Kidney glomerular epithelial cell (primary cell): ENCODE measurements at regions not wholly inside any gene's neighbourhood (a gene's known extent, or its start where the extent isn't known, plus 50 kb on each side); places are given as distances from the start of the nearest gene placed in this dataset.

Source experiments
- DNase-seq: peaks from one replicate; lab custom pipeline; 2025; lab: John Stamatoyannopoulos, UW

DNA sequence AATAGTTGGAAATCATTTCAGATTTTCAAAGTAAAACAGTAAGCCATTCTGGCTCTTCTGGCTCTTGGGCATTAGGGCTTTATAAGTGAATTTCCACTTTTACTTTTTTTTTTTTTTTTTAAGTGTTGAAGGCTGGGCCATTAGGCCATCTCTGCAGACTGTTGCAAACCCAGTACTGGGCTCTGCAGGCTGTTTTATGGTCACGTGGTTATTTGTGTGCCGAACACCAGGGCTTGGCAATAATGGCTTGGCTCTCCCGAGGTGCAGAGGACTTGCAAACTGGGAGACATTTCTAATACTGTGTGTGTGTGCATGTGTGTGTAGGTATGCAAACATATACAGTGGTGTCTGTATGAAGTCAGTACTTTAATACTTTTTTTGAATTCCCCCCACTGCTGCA lies 194.9 kb upstream of the CDH5 start:
- DNase-seq = no peak

DNA sequence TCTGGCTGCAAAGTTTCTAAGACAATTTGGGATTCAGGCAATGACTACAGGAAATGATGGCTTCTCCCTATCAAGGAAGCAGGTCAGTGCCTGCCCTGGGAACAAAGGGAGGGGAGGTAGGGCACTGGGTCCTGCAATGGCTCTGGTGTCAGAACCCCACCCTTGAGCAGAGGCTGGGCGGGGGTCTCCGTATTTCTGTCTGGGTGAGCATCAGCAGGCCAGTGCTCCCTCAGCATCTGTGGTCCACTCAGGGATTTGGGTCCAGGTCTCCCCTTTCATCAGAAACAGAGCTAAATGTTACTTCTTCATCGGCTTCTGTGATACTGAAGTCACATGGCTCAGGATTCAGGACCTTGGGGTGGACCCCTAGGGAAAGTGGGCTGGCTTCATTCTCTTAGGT lies 195.5 kb upstream of the CDH5 start:
- DNase-seq = no peak

DNA sequence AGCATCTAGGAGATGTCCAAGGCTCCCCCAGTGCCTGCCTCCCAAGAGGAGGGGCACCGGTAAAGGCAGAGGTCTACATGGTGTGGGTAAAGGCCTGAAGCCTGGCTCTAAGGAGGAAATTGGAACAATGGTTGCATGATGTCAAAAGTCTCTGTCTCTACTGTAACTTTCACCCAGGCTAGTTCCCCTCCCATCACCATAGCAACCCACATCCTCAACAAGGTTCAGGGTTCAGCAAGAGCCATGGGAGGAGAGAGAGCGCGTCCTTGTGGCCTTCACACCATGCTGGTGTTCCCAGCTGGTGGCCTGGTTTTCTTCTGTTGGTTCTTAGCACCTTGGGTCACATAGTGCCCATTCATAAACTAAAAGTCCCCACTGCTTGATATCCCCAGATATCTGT lies 196.7 kb upstream of the CDH5 start:
- no peak for DNase-seq

DNA sequence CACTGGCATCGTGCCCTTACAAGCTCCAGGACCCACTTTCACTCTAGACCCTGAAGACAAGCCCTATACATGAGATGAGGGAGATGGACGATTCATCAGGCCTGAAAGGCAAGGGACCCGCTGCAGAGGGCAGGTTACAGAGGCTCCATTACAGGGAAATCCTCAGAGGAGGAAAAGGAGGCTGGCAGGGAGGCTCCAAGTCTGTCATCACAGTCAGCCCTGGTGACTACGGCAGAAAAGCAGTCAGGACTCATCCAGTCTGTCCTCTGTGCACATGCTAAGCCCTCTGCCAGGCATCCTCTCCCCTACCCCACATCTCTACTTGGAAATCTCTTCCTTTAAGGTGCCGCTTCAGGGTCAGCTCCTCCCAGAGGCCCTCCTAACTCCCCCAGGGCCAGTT lies 197.7 kb upstream of the CDH5 start:
- no peak for DNase-seq

DNA sequence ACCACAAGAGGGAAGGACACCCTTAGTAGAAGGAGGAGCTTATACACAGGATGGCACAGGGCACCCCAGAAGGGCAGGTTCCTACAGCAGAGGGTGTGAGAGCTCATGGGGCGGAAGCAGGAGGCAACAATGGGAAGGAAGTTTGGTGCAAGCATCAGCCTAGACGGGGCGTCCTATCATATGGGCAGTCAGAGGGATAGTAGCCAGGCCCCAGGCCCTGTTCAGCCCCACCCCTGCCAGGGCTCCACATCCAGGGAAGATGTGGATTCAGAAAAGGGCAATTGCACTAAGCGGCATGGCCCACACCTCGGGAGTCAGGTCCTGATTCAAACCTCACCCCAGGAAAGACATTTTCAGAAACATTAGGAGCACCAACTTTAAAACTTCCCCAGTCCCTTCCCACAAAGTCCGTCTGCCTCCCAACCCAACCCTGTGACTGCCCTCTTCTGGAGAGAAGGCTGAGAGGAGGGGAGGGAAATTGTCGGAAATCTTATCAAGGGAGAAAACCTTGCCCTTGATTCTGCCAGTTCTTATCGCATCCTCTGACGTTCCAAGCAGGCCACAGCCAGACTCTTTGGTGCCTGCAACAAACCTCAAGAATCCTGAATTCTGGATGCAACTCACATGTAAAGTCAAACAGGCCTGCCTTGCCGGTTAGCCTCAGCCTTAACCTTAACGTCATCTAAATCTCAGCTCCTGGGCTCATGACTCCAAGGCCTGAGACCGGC lies 198.8 kb upstream of the CDH5 start:
- DNase-seq = no peak

DNA sequence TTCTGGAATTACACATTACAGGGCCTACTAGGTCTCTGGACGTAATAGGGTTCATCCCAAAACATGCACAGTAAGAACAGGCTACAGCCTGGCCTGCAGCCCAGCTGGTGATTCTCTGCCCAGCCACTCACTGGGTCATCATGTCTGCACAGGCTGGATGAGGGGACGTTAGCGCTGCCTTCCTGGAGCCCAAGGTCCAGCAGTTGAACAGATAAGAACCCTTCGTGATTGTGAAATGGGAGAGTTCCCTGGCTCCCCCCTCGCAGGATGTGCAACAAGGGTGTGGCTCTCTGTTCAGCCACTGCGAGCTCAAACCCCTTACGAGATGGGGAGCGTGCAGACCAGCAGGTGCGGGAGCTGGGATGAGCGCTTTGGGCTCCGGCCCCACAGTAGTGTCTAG lies 200.0 kb upstream of the CDH5 start:
- DNase-seq = no peak

DNA sequence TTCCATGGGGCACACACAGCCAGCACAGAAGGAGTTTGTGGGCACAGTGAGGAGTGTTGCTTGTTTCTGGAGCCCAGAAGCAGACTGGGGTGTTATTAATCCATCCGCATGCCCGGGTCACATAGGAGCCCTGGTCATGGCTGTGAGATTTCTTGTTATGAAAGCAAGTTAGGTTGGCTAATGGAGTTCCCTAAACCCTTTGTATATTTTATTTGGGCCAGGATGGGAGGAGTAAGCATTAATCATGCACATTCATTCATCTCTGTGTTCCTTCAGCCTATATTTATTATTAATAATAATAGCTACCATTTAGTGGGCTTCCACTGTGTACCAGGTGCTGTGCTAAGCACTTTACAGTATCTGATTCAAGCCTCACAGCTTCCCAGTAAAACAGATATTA lies 200.6 kb upstream of the CDH5 start:
- no peak for DNase-seq

DNA sequence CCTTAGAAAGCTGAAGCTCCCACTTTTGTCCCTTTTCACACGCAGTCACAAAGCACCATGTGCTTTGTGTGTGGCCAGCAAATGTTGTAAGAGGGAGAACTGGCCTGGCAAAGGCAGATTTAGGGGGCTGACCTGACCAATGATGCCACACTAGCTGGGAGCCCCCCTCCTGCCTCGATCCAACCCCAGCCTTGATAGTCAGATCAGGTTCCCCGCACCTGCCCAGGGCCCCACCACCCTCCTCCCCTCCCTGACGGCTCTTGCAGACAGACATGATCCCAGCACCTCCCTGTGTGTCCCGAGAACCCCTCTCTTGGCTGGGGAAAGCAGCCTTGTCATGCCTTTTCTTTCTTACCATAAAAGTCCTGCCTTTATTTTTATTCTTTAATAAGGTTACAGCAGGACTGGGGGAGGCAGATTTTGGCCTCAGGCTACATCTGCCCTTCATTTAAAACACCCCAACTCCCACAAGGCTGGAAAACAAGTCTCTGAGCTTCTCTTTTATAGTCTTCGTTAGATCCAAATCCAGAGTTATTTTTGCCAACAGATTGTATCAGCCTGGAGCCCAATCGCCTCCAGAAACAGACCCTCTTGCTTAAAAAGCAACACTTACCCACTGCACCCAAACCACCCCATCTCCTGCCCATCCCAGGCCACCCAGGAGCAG lies 201.8 kb upstream of the CDH5 start:
- DNase-seq = no peak

DNA sequence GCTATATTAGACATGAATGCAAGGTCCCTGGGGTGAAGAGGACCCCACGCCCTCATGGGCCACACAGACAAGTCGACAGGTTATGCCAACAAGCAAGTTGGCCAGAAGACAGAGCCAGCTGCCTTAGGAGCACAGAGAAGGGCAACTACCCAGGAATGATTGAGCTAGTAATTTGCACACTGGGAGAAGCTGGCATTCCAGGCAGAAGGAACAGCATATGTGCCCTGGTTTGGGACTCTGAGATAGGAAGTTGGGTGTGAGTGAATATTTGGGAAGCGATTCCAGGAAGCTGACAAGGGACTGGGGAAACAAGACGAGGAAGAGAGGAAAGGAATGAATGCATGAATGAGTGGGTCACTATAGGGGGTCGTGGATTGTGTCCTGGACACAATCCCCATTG lies 203.7 kb upstream of the CDH5 start:
- DNase-seq = no peak

DNA sequence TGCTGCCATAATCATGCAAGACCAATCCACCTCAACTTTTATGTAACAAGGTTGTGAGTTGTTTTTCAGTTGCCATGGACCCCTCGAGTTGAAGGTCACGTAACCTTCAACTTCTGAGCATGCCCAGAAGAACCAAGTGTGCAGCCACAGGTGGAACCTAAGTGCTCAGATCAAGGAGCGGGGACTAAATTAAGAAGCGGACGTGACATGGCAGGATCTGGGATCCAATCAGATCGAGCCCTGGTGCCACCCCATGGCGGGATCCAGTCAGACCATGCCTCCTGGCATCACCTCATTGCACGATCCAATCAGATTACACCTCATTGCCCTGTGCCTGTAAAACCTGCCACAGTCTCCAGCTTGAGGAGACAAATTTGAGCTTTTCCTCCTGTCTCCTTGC lies 204.5 kb upstream of the CDH5 start:
- no peak for DNase-seq

DNA sequence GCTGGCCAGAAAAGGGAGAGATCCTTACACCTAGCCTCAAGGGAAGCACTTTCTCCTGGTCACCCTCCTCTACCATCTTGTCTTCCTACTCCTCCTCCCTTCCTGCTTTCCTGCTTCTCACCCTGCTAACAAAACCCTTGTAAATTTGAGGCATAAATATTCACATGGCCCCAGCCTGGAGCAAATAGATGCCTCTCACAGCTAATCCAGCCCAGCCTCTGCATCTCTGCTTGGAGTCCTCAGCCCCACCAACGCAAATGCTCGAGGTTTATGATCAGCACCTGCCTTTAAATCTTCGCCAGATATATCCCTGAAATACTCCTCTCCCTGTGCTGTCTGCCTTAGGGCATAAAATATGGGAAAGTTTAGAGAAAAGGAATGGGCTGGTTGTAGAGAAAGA lies 205.2 kb upstream of the CDH5 start:
- DNase-seq = no peak

DNA sequence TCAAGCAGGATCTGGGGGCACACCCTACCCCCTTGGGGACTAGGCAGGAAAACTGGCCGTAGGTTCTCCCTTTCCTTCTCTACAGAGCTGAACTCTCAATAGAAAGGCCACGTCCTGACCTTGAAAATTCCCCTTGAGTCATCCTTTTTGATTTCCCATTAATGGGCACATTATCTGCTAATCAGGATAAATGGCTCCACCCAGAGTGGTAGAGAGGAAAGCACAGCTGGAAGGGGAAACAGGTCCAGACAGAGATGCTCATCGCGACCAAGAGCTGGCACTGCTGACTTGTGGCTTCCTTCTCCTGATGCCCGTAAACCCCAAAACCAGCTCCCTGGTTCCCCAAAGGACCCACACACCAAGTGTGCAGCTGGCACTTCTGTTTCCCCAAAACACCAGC lies 206.5 kb upstream of the CDH5 start:
- DNase-seq = no peak

DNA sequence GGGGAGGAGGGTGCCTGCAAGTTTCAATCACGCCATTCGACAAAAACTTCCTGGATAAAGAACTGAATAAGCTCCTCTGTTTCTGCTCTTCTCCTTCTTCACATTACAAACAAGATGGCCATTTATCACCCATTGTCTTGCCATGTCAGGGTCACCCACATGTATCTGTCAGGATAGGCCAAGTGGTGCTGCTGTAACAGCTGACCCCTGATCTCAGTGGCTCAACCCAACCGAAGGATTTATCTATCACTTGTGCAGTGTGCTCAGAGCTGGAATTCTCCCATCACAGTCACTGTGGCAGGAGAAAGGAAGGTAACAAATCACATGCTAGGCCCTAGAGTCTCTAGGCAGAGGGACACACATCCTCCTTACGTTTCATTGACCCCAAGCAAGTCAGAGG lies 210.0 kb upstream of the CDH5 start:
- DNase-seq = no peak

DNA sequence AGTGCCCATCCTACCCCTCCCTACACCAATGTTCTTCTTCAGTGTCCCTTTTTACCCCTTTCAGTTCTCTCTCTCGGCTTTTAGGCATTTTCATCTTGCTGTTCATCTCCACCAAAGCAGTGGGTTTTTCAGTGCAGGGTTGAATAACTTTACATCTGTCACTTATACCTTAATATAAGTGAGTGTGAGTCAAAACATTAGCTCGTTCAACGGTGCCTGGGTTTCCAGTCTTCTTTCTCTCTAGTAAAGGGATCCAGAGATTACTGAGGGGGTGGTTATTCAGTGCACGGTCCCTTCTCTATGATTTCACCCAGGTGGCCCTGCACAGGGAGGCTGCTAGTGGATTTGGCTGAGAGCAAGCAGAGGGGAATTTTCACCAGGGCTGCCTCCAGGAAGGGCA lies 210.6 kb upstream of the CDH5 start:
- DNase-seq = no peak

DNA sequence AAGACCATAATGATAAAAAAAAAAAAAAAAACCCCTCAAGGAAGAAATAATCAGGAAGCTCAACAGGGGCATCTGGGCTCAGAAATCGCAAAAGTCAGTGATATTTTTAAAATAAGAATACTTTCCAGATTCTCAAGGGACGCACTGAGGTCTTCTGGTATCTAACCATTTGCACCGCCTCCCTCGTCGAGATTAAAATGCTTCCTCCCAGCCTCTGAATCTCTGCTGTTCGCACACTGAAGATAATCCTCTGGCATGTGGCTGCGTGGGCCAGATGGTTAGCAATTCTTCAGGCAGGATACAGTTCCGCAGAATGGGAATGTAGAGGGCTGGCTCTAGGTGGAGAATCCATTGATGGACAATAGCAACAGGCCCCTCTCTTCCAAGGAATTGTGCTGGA lies 211.7 kb upstream of the CDH5 start:
- no peak for DNase-seq

DNA sequence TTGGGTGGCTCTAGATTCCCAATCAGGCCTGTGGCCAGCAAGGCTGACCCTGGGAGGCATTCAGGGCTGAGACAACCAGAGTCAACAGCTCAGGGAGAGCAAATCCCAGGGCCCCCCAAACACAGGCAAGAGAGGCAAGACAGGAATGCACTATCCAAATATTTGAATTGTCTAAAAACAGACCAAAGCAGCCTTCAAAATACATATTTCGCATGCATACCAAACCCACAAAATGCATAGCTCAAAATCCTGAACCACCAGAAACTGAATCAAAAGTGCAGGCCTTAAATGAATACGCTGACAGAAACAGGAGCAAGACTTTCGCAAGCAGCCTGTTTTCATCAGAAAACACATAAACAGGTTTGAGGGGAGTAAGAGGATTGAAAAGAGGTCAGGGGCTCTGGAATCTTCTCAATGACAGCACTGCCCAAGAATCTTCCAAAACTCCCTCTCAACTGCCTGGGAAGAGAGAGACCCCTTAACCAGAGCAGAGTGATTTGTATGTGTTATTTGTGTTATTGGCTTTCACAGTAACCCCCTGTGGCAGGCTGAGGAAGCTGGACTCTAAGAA lies 213.6 kb upstream of the CDH5 start:
- DNase-seq = no peak

DNA sequence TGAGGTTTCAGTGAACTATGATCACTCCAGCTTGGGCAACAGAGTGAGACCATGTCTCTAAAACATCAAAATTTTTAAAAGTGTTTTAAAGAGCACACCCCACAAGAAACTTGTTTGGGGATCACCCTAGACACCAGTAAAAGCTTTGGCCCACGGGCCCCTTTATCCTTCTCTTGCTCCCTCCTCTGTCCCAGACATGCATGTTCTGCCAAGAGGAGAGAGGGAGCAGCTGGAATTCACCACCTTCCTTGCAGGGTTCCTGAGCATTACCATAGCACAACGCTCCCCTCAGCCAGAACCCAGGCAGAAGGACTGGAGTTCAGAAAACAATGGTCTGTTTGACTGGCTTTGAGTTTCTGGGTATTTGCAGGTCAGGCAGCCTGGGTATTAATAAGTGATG lies 214.3 kb upstream of the CDH5 start:
- no peak for DNase-seq

DNA sequence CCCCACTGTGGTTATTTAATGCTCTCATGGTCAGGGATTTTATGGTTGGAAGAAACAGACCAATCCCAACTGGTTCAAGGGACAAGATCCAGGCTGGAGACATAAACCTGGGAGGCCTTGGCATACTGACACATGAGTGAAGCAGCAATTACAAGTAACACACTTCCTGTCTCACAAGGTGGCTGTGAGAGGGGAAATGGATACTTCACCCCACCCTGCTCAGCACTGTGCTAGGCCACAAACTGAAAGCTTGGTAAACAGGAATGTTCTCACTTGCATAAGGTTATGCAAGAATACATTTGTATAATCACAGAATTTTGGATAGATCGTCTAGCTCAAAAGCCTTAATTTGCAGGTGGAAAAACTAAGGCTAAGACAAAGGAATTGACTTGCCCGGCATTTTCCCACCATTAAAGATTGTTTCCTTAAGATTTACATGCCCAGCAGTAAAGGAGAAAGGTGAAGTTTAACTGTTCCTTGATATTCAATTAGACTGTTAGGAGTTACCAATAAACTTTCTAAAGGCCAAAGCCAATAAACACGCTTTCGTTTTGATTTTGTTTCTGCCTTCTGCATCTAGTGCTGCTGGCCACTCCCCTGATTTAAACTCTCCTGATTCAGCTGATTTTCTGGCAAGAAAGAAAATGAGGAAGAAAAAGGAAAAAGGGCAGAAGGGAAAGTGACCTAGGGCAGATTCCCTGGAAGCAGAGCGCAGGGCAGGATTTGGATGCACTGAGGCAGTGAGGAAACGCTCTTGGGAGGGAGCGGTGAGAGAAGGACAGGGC lies 215.6 kb upstream of the CDH5 start:
- DNase-seq = no peak

DNA sequence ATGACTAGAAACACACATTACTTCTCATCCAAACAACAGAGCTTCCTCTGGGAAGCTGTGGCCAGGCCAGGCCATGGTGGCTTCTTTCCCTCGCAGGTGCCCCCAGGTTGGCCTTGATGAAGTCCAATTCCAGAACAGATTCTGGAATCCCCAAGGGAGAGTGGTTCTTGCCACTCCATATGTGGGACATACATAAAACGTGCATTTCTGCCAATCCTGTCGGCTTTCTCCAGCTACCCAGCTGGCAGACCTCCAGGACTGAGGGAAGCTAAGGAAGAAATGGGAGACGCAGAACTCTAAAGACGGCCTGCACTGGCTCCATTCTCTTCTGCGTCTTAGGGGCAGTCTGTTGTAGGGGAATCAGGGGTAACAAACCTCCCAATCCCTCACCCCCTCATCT lies 219.2 kb upstream of the CDH5 start:
- DNase-seq = no peak

DNA sequence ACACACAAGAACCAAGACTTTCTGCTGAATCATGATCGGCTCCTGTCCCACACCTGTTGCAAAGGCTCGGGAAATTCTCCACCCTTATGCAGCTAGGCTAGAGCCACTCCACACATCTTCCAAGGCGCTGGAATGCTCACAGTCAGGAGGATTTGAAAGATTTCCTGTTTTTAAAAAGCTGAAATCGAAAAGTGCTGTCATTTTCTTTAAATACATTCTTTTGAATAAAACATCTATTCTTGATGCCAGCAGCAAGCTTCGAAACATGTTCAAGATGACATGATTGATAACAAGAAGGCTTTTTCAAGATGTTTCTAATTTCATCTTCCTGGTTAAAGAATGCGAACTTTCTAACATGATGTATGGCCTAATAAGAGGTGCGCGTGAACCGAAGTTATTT lies 219.7 kb upstream of the CDH5 start:
- DNase-seq = no peak

DNA sequence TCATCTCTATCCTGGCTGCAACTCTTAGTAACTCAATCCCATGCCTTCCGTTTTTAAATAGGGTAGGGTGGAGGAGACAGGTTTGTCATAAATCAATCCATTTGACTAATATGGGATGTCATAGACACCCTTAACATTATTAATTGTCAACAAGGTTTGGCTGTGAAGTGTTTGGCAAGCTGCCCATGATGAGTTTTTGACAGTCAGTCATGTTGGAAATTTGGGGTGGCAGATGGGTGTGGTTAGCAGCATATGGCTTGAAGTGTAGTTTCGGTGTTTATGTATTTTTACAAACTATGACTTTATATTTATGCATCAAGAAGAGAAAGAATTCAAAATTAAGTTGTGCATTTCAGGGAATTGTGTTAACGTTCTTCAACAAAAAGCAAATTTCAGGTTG lies 221.8 kb upstream of the CDH5 start:
- no peak for DNase-seq

DNA sequence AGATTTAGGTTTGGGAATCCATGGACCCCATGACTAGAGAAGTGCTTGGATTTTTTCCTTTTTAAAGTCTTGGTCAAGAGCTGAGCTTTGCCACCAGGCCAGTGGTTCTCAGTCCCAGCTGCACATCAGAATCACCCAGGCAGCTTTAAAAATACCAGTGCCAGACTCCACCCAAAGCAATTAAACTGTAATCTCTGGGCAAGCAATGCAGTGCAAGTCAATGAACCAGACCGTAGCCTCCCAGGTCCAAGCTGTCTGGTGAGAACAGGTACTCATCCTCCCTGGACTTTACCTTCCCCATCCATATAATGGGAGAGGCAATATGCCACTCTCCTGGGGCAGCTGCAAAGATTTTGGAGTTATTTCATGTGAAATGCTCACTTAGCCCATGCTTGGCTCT lies 223.1 kb upstream of the CDH5 start:
- no peak for DNase-seq

DNA sequence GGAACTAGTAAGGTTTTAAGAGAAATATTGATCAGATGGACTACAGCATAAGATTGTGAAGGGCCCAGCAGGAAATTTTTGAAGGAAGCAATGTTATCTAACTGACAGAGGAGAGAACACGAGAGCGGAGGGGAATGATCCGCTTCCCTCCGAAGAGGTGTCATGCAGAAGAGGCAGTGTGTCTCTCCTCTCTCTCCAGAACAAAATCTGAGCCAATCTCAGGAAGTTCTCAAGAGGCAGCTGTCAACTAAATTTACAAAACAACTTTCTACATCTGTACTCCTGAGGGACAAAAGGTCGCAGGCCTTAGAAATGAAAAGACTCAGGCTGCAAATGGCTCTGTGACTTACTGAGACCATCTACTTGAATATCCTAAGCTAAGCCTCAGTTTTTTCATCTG lies 224.6 kb upstream of the CDH5 start:
- DNase-seq = no peak
